ENCODE measurements at regions not wholly inside any gene's neighbourhood (a gene's known extent, or its start where the extent isn't known, plus 50 kb on each side); places are given as distances from the start of the nearest gene placed in this dataset.

DNA sequence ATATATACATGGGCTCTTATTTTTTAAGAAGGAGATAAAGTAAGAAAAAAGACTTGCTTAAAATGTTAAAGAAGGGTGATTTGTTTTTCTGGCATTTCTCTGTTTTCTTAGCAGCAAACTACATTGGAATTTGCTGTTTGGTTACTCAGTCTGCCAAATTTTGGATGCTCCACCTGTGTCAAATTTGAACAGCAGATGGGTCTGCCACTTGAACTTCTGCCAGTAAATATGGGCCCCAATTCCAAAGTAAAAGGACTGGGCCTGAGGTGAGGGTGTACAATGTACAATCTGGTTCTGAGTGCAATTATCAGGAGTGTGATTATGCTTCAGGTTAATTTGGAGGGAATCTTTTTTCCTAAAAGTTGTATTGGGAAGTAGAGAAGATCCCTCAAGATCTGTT lies 794.5 kb downstream of the DSC3 start:
- Histone ChIP-seq H3K14ac (ENCODE audit: insufficient read length) (no peak overlapping the region), H3K9ac (replicated peaks in 1 of 4; ENCODE audit: extremely low read depth in 1 of 4, low read depth in 3 of 4, low read length in 3 of 4) (no peak overlapping the region), H3K4me2 (ENCODE audit: insufficient read depth in 1 of 2, low read depth in 2 of 2, low read length in 2 of 2) (no peak overlapping the region), H3K27ac (ENCODE audit: low read depth, low read length) (no peak overlapping the region), H3K23ac (ENCODE audit: insufficient read length) (no peak overlapping the region), H2BK120ac (replicated peaks; ENCODE audit: low read depth, low read length) (no peak overlapping the region), H3K9me3 (ENCODE audit: insufficient read depth in 2 of 2, low read depth in 1 of 2, low read length in 1 of 2) (no peaks in the 10 kb centered on the region), H3K27me3 (replicated peaks in 1 of 4; ENCODE audit: control insufficient read depth in 3 of 4, extremely low read depth in 1 of 4, insufficient read depth in 3 of 4, low read length in 3 of 4) (no peaks in the 10 kb centered on the region), H2BK20ac (ENCODE audit: low read length) (no peak overlapping the region), H3K23me2 (ENCODE audit: low read depth, low read length) (no peaks in the 10 kb centered on the region), H3K79me2 (ENCODE audit: control insufficient read depth in 1 of 2, insufficient read depth in 2 of 2, low read length in 2 of 2) (no peaks in the 10 kb centered on the region), H4K5ac (ENCODE audit: insufficient read length, low read depth, low read length) (no peak overlapping the region), H3K56ac (replicated peaks; ENCODE audit: insufficient read length, low read depth, low read length) (no peak overlapping the region), H3K4me3 (ENCODE audit: extremely low read depth in 1 of 4, insufficient read depth in 2 of 4, low read depth in 3 of 4, low read length in 4 of 4) (no peak overlapping the region), H2AFZ (ENCODE audit: low read length) (no peak overlapping the region), H3K4me1 (replicated peaks in 1 of 4; ENCODE audit: control insufficient read depth in 3 of 4, insufficient read depth in 4 of 4, low read length in 3 of 4) (no peaks in the 10 kb centered on the region), H2BK5ac (ENCODE audit: low read depth, low read length) (no peak overlapping the region), H4K91ac (replicated peaks; ENCODE audit: insufficient read length, low read length) (no peak overlapping the region), H3K36me3 (ENCODE audit: control insufficient read depth in 2 of 4, insufficient read depth in 4 of 4, low read length in 3 of 4) (no peaks in the 10 kb centered on the region), H2BK12ac (ENCODE audit: low read depth, low read length) (no peak overlapping the region), H4K20me1 (replicated peaks in 1 of 2; ENCODE audit: control insufficient read depth in 1 of 2, insufficient read depth in 2 of 2, low read length in 2 of 2) (no peaks in the 10 kb centered on the region), H3K18ac (ENCODE audit: extremely low read depth, low read length) (no peak overlapping the region), H3K4ac (replicated peaks; ENCODE audit: insufficient read length, low read depth, low read length) (no peak overlapping the region), H2BK15ac (ENCODE audit: low read length) (no peak overlapping the region), H2AK5ac (ENCODE audit: low read depth, low read length) (no peak overlapping the region), H4K8ac (ENCODE audit: extremely low read depth, insufficient read depth, low read length) (no peak overlapping the region), H3K79me1 (ENCODE audit: low read depth, low read length) (no peaks in the 10 kb centered on the region)
- ChIA-PET CTCF (ENCODE audit: partially characterized antibody) (no interaction called here), POLR2A (ENCODE audit: partially characterized antibody) (no interaction called here)
- TF ChIP-seq CTBP2 (IDR thresholded peaks at IDR 0.05; ENCODE audit: borderline replicate concordance, insufficient read depth, insufficient read length, low read length) (no peak), CBX5 (IDR thresholded peaks at IDR 0.05; ENCODE audit: low read depth, low read length) (no peak), FOSL1 (IDR thresholded peaks at IDR 0.05; ENCODE audit: insufficient read depth, low read depth, low read length) (no peak), BCL11A (IDR thresholded peaks at IDR 0.05; ENCODE audit: low read depth in 2 of 2, low read length in 2 of 2) (no peak), KDM4A (IDR thresholded peaks at IDR 0.05; ENCODE audit: low read depth, low read length, severe bottlenecking) (no peak), JUN (IDR thresholded peaks at IDR 0.05; ENCODE audit: low read depth, low read length) (no peak), KDM1A (IDR thresholded peaks at IDR 0.05; ENCODE audit: borderline replicate concordance, low read length) (no peak), CEBPB (IDR thresholded peaks at IDR 0.05; ENCODE audit: low read depth, low read length) (no peak), CHD2 (IDR thresholded peaks at IDR 0.05; ENCODE audit: low read length) (no peak), HDAC6 (IDR thresholded peaks at IDR 0.05; ENCODE audit: low read depth, low read length) (no peak)
- TF ChIP-seq, protein P1, sequence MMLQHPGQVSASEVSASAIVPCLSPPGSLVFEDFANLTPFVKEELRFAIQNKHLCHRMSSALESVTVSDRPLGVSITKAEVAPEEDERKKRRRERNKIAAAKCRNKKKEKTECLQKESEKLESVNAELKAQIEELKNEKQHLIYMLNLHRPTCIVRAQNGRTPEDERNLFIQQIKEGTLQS (IDR thresholded peaks at IDR 0.05; ENCODE audit: insufficient read depth, low read depth, low read length), result no peak
- no peak for FAIRE-seq
- DNase-seq (ENCODE audit: low read depth in 1 of 2, low spot score in 2 of 2), result no peak
